Loucy (cell line): ENCODE measurements at regions not wholly inside any gene's neighbourhood (a gene's known extent, or its start where the extent isn't known, plus 50 kb on each side); places are given as distances from the start of the nearest gene placed in this dataset.

Experiments used
- EZH2phosphoT487 ChIP-seq: fragments of 200-600 bp; IDR thresholded peaks from 2 replicates; pipeline ENCODE4 v1.6.1; 2018; ENCODE audit warnings: antibody characterized with exemption, mild to moderate bottlenecking, moderate library complexity, borderline replicate concordance
- TF ChIP-seq, protein P1 (sequence below): fragments of 200-600 bp; sonication (generic); conservative IDR thresholded peaks from 2 replicates; pipeline ENCODE4 v1.5.1; 2014; ENCODE audit warnings: mild to moderate bottlenecking, antibody characterized with exemption, low read length

GRCh38 chr4:27930291-27930690 is 1069.7 kb downstream of the STIM2 start:
- TF ChIP-seq, protein P1, sequence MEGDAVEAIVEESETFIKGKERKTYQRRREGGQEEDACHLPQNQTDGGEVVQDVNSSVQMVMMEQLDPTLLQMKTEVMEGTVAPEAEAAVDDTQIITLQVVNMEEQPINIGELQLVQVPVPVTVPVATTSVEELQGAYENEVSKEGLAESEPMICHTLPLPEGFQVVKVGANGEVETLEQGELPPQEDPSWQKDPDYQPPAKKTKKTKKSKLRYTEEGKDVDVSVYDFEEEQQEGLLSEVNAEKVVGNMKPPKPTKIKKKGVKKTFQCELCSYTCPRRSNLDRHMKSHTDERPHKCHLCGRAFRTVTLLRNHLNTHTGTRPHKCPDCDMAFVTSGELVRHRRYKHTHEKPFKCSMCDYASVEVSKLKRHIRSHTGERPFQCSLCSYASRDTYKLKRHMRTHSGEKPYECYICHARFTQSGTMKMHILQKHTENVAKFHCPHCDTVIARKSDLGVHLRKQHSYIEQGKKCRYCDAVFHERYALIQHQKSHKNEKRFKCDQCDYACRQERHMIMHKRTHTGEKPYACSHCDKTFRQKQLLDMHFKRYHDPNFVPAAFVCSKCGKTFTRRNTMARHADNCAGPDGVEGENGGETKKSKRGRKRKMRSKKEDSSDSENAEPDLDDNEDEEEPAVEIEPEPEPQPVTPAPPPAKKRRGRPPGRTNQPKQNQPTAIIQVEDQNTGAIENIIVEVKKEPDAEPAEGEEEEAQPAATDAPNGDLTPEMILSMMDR: no peak
- TF ChIP-seq EZH2phosphoT487: no peak
